Transverse colon (tissue), 4 donors: ENCODE measurements at regions not wholly inside any gene's neighbourhood (a gene's known extent, or its start where the extent isn't known, plus 50 kb on each side); places are given as distances from the start of the nearest gene placed in this dataset.
"Not testable (repeated sequence)": the region's sequence is repeated elsewhere in the genome, so short reads cannot be mapped to it uniquely, and the experiment has no call there.

Experiments used
- DNase-seq: peaks from one replicate; pipeline ENCODE4 v3.0.0-alpha.2; 2019
- H3K27ac ChIP-seq, 4 donors: fragments of 200-600 bp; sonication (generic); 2 replicates each; pipeline ENCODE4 v1.5.1; 2016 to 2018; ENCODE audit warnings: inconsistent platforms in 4 of 4
- H3K27me3 ChIP-seq: fragments of 200-600 bp; sonication (generic); 2 replicates; pipeline ENCODE4 v1.5.1; 2017; ENCODE audit warnings: inconsistent platforms
- H3K36me3 ChIP-seq, 4 donors: fragments of 200-600 bp; sonication (generic); 2 replicates each; pipeline ENCODE4 v1.5.1; 2017 to 2019; ENCODE audit warnings: inconsistent platforms in 4 of 4
- H3K4me1 ChIP-seq, 4 donors: fragments of 200-600 bp; sonication (generic); 2 replicates each; pipeline ENCODE4 v1.5.1; 2017 to 2020; ENCODE audit warnings: inconsistent platforms in 4 of 4
- H3K4me3 ChIP-seq, 4 donors: fragments of 200-600 bp; sonication (generic); 1 replicate in 1 of 4; 2 replicates in 3 of 4; pipeline versions ENCODE4 v1.5.1 to v1.6.1; 2017 to 2019; ENCODE audit warnings: inconsistent platforms in 4 of 4
- H3K9me3 ChIP-seq, 2 donors: fragments of 200-600 bp; sonication (generic); 2 replicates each; pipeline ENCODE4 v1.5.1; 2017 to 2019; ENCODE audit warnings: inconsistent platforms in 2 of 2
- CTCF ChIP-seq, 5 experiments: fragments of 200-600 bp in 3 of 5; fragments of 450-650 bp in 2 of 5; sonication (generic) in 3 of 5; IDR thresholded peaks; 1 replicate in 2 of 5; 2 replicates in 3 of 5; pipeline ENCODE4 v1.5.1; 2016 to 2017; ENCODE audit warnings: antibody characterized with exemption in 5 of 5, inconsistent platforms in 3 of 5, mild to moderate bottlenecking in 2 of 5, moderate library complexity in 1 of 5
- EP300 ChIP-seq: sonication (generic); formaldehyde crosslinking; IDR thresholded peaks from one replicate; pipeline ENCODE4 v1.6.1; 2017; ENCODE audit warnings: antibody characterized with exemption, low read depth
- POLR2A ChIP-seq: fragments of 450-650 bp; IDR thresholded peaks from one replicate; pipeline ENCODE4 v1.6.1; 2016; ENCODE audit warnings: antibody characterized with exemption, mild to moderate bottlenecking, moderate library complexity
- POLR2AphosphoS5 ChIP-seq, 3 donors: sonication (generic); formaldehyde crosslinking; IDR thresholded peaks; one replicate each; pipeline ENCODE4 v1.6.1; 2016; ENCODE audit warnings: antibody characterized with exemption in 3 of 3
- WGBS, 2 donors: methylation state at CpG; one replicate each; pipeline ENCODE4 v1.1.5; 2018; ENCODE audit warnings: low coverage in 1 of 2; 5-methylcytosine and 5-hydroxymethylcytosine counted together
- in situ Hi-C, 4 donors: fragments of 200-750 bp; cut with MboI; loops; one replicate each; pipeline versions ENCODE4 v1.15.0 to v1.15.1; 2017; ENCODE audit warnings: low sequenced_read_pairs in 3 of 4, low pct_ligation_motif_present in 1 of 4, low pct_unique_long_range_greater_than_20kb in 1 of 4
- intact Hi-C: fragments of 100-400 bp; cut with DNase I; formaldehyde crosslinking; loops from one replicate; pipeline ENCODE4 v1.15.1; 2023; ENCODE audit warnings: low total_unique reads

GRCh38 chr11:81303038-81303664, 1430.5 kb downstream of the FAM181B start:
- Histone ChIP-seq H3K27ac (no peak overlapping the region), H3K4me1 (no peaks in the 10 kb centered on the region), H3K9me3 (no peaks in the 10 kb centered on the region), H3K36me3 (no peaks in the 10 kb centered on the region), H3K27me3 (no peaks in the 10 kb centered on the region), H3K4me3 (no peak overlapping the region)
- no peak for DNase-seq
- in situ Hi-C loops (no loop called here), intact Hi-C loops (no loop called here)
- TF ChIP-seq POLR2AphosphoS5 (IDR thresholded peaks at IDR 0.05): no peak
- TF ChIP-seq CTCF (IDR thresholded peaks at IDR 0.05): no peak
- TF ChIP-seq POLR2A: no peak
- TF ChIP-seq EP300: no peak
- WGBS, 2 donors: 67 to 69% methylated on average over 5 of the region's 5 CpGs

- 82 to 83% methylated on average over 6 of the region's 6 CpGs for WGBS, 2 donors
- no peaks in the 10 kb centered on the region for H3K36me3 ChIP-seq
- no peak for TF ChIP-seq CTCF (IDR thresholded peaks at IDR 0.05)
- no peak for TF ChIP-seq POLR2A
- no peak for TF ChIP-seq POLR2AphosphoS5 (IDR thresholded peaks at IDR 0.05)
- no peak for TF ChIP-seq EP300
- H3K4me1 ChIP-seq: no peaks in the 10 kb centered on the region
- no peak overlapping the region for H3K27ac ChIP-seq
- intact Hi-C loops: no loop called here
- DNase-seq: no peak
- no peak overlapping the region for H3K4me3 ChIP-seq
- H3K9me3 ChIP-seq: no peaks in the 10 kb centered on the region
- in situ Hi-C loops: no loop called here
- no peaks in the 10 kb centered on the region for H3K27me3 ChIP-seq
These were observed 1432.4 kb downstream of the FAM181B start for GRCh38 chr11:81301166-81301830.

- H3K4me3 ChIP-seq: no peak overlapping the region
- intact Hi-C loops: no loop called here
- in situ Hi-C loops: no loop called here
- DNase-seq: no peak
- no peaks in the 10 kb centered on the region for H3K36me3 ChIP-seq
- no peaks in the 10 kb centered on the region for H3K4me1 ChIP-seq
- 50 to 61% methylated on average over 5 of the region's 5 CpGs for WGBS, 2 donors
- no peaks in the 10 kb centered on the region for H3K9me3 ChIP-seq
- H3K27ac ChIP-seq: no peak overlapping the region
- TF ChIP-seq EP300 (no peak), CTCF (IDR thresholded peaks at IDR 0.05) (no peak), POLR2A (no peak), POLR2AphosphoS5 (IDR thresholded peaks at IDR 0.05) (no peak)
- H3K27me3 ChIP-seq: no peaks in the 10 kb centered on the region
These were observed 1446.7 kb downstream of the FAM181B start for GRCh38 chr11:81286959-81287358.

- DNase-seq: no peak
- H3K27ac ChIP-seq: no peak overlapping the region
- H3K4me3 ChIP-seq: no peak overlapping the region
- H3K36me3 ChIP-seq: no peaks in the 10 kb centered on the region
- TF ChIP-seq POLR2AphosphoS5 (IDR thresholded peaks at IDR 0.05) (no peak), EP300 (no peak), POLR2A (no peak), CTCF (IDR thresholded peaks at IDR 0.05) (no peak)
- H3K27me3 ChIP-seq: no peaks in the 10 kb centered on the region
- H3K9me3 ChIP-seq: no peaks in the 10 kb centered on the region
- in situ Hi-C loops: no loop called here
- intact Hi-C loops: no loop called here
- no peaks in the 10 kb centered on the region for H3K4me1 ChIP-seq
These were observed 1447.1 kb downstream of the FAM181B start for GRCh38 chr11:81286550-81286949.

GRCh38 chr11:81280228-81280627, 1453.4 kb downstream of the FAM181B start:
- in situ Hi-C loops, H3K4me1 ChIP-seq, H3K4me3 ChIP-seq, intact Hi-C loops, H3K27me3 ChIP-seq, H3K27ac ChIP-seq, H3K9me3 ChIP-seq, H3K36me3 ChIP-seq, DNase-seq: not testable (repeated sequence)
- WGBS, 2 donors: 72% methylated on average over 1 of the region's 1 CpG; no CpG with 5 or more reads in 1 of the 2 donors
